CD4-positive, CD25-positive, alpha-beta regulatory T cell (primary cell): ENCODE measurements at regions not wholly inside any gene's neighbourhood (a gene's known extent, or its start where the extent isn't known, plus 50 kb on each side); places are given as distances from the start of the nearest gene placed in this dataset.

ENCODE experiments used
- ATAC-seq, 2 donors: fragments of 150-1000 bp; cut with Tn5 transposase; one replicate each; pipeline ENCODE4 v1.10.0; 2021; ENCODE audit warnings: low read depth in 2 of 2, moderate number of reproducible peaks in 2 of 2, moderate library complexity in 1 of 2
- DNase-seq, 3 donors: peaks; one replicate each; pipeline versions ENCODE4 v3.0.0 to v3.0.0-alpha.2; 2012 to 2022; ENCODE audit warnings: mixed read lengths in 1 of 3
- H3K27ac ChIP-seq: one replicate; pipeline ENCODE4 v1.7.0; 2013; ENCODE audit warnings: mild to moderate bottlenecking, low read length; ENCODE audit not compliant: insufficient read depth, poor library complexity, severe bottlenecking
- H3K27me3 ChIP-seq: one replicate; pipeline ENCODE4 v1.7.0; 2013; ENCODE audit warnings: low read length; ENCODE audit not compliant: control insufficient read depth, insufficient read depth
- H3K36me3 ChIP-seq: one replicate; pipeline ENCODE4 v1.7.0; 2013; ENCODE audit warnings: mild to moderate bottlenecking, low read length, moderate library complexity; ENCODE audit not compliant: control insufficient read depth, insufficient read depth
- H3K4me1 ChIP-seq: 2 replicates; pipeline ENCODE4 v1.7.0; 2013; ENCODE audit warnings: mild to moderate bottlenecking, low read length; ENCODE audit not compliant: insufficient read depth, control insufficient read depth, poor library complexity, severe bottlenecking
- H3K4me3 ChIP-seq: one replicate; pipeline ENCODE4 v1.7.0; 2013; ENCODE audit warnings: low read depth, mild to moderate bottlenecking, low read length, moderate library complexity
- H3K9me3 ChIP-seq, 2 experiments: 1 replicate in 1 of 2; 2 replicates in 1 of 2; pipeline ENCODE4 v1.7.0; 2013; ENCODE audit warnings: low read length in 2 of 2, mild to moderate bottlenecking in 1 of 2, moderate library complexity in 1 of 2; ENCODE audit not compliant: control insufficient read depth in 2 of 2
- H3K27ac Mint-ChIP-seq, 3 donors: one replicate each; pipeline ENCODE4 v1.8.0; 2020 to 2022; ENCODE audit warnings: mild to moderate bottlenecking in 3 of 3, mixed read lengths in 3 of 3, moderate library complexity in 2 of 3
- H3K27me3 Mint-ChIP-seq: one replicate; pipeline ENCODE4 v1.8.0; 2022; ENCODE audit warnings: mild to moderate bottlenecking, mixed read lengths
- H3K36me3 Mint-ChIP-seq: one replicate; pipeline ENCODE4 v1.8.0; 2020; ENCODE audit warnings: mixed read lengths
- H3K4me1 Mint-ChIP-seq, 4 donors: one replicate each; pipeline ENCODE4 v1.8.0; 2020 to 2022; ENCODE audit warnings: mixed read lengths in 4 of 4, mild to moderate bottlenecking in 1 of 4
- H3K4me3 Mint-ChIP-seq, 4 donors: one replicate each; pipeline ENCODE4 v1.8.0; 2020 to 2022; ENCODE audit warnings: mild to moderate bottlenecking in 4 of 4, mixed read lengths in 4 of 4, moderate library complexity in 3 of 4
- H3K9me3 Mint-ChIP-seq, 7 donors: one replicate each; pipeline ENCODE4 v1.8.0; 2020 to 2022; ENCODE audit warnings: mixed read lengths in 7 of 7, mild to moderate bottlenecking in 3 of 7, moderate library complexity in 2 of 7

DNA sequence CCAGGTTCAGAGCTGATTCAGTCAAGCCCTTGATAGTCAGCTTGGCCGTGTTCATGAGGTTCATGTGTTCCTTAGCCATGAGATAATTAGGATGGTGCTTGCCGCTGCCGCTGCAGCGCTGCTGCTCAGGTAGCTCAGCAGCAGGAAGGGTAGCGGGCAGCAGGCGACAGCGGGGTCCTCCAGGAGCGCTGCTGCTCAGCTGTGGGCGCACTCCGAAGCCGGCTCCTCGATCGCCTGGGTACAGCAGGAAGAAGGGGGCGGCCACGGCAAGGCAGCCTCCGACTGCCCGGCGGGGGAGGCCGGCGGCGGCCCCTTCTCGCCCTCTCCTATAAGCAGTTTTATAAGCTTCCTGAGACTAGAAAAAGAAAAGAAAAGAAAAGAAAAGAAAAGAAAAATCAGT, 1253.6 kb downstream of the EFNA5 start:
- H3K4me1 Mint-ChIP-seq = no peaks in the 10 kb centered on the region
- no peak overlapping the region for H3K27ac Mint-ChIP-seq
- Histone ChIP-seq H3K27me3 (no peaks in the 10 kb centered on the region), H3K4me3 (no peak overlapping the region), H3K9me3 (no peaks in the 10 kb centered on the region), H3K36me3 (no peaks in the 10 kb centered on the region), H3K4me1 (no peaks in the 10 kb centered on the region), H3K27ac (no peak overlapping the region)
- no peaks in the 10 kb centered on the region for H3K27me3 Mint-ChIP-seq
- H3K36me3 Mint-ChIP-seq = no peaks in the 10 kb centered on the region
- ATAC-seq (no peak), DNase-seq (no peak)
- H3K9me3 Mint-ChIP-seq = peaks cover 0 to 25% (median 0%) of the 10 kb centered on the region in 7 donors
- H3K4me3 Mint-ChIP-seq = no peak overlapping the region

DNA sequence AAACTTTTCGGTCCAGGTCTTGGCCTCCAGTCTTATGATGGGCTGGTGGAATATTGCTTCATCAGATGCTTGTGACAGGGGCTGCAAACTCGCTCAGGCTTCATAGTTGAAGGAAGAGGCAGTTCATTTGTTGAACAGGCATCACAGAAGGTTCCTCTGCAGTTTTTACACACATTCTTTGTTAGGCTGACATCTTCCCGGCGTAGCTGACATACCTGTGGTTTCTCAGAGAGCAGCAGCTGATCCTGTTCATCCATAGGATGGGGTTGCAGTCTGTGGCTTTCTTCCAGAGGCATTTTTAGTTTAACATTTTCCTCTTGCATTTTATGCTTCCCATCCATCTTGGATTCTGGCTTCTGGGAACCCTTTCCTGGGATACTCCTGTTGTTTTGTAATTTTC, 1255.2 kb downstream of the EFNA5 start:
- Histone ChIP-seq H3K4me1 (no peaks in the 10 kb centered on the region), H3K27me3 (no peaks in the 10 kb centered on the region), H3K36me3 (no peaks in the 10 kb centered on the region), H3K27ac (no peak overlapping the region), H3K9me3 (no peaks in the 10 kb centered on the region), H3K4me3 (no peak overlapping the region)
- Mint-ChIP-seq H3K9me3 (peaks cover 0 to 18% (median 0%) of the 10 kb centered on the region in 7 donors), H3K27me3 (no peaks in the 10 kb centered on the region), H3K27ac (no peak overlapping the region), H3K4me1 (no peaks in the 10 kb centered on the region), H3K36me3 (no peaks in the 10 kb centered on the region), H3K4me3 (no peak overlapping the region)
- no peak for ATAC-seq
- DNase-seq = no peak

- no peaks in the 10 kb centered on the region for H3K36me3 ChIP-seq
Observed at GRCh38 chr5:106414342-106414741, 1256.4 kb downstream of the EFNA5 start.

DNA sequence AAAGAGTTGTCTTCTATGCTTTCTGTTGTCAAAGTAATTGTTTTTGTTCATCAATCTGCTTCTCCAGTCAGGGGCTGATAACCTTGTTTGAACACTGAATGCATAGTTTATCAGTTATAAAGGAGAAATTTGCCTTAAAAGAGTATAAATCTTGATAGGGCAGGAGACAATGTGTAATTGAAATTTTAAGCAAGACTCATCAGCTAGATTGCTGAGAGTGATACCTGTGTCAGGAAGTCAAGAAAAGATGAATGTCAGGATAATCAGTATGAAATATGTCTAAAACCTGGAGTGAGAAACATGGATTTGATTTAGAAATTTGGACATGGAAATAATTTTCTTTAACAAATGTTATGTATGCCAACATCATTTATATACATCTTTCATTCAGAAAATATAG, 1258.1 kb downstream of the EFNA5 start:
- H3K27ac Mint-ChIP-seq = no peak overlapping the region
- H3K36me3 Mint-ChIP-seq = no peaks in the 10 kb centered on the region
- H3K27me3 Mint-ChIP-seq = no peaks in the 10 kb centered on the region
- H3K36me3 ChIP-seq = no peaks in the 10 kb centered on the region
- H3K27me3 ChIP-seq = no peaks in the 10 kb centered on the region
- no peak overlapping the region for H3K4me3 ChIP-seq
- no peaks in the 10 kb centered on the region for H3K4me1 Mint-ChIP-seq
- DNase-seq (no peak), ATAC-seq (no peak)
- H3K27ac ChIP-seq = no peak overlapping the region
- no peak overlapping the region for H3K4me3 Mint-ChIP-seq
- no peaks in the 10 kb centered on the region for H3K4me1 ChIP-seq
- H3K9me3 ChIP-seq = no peaks in the 10 kb centered on the region
- peaks cover 0 to 18% (median 2%) of the 10 kb centered on the region in 7 donors for H3K9me3 Mint-ChIP-seq

More at GRCh38 chr5:106414342-106414741, 1256.4 kb downstream of the EFNA5 start:
- no peaks in the 10 kb centered on the region for H3K4me1 Mint-ChIP-seq
- DNase-seq = no peak
- H3K27me3 Mint-ChIP-seq = no peaks in the 10 kb centered on the region
- no peaks in the 10 kb centered on the region for H3K27me3 ChIP-seq
- H3K4me3 Mint-ChIP-seq = no peak overlapping the region
- H3K27ac Mint-ChIP-seq = no peak overlapping the region
- H3K9me3 Mint-ChIP-seq = peaks cover 0 to 18% (median 0%) of the 10 kb centered on the region in 7 donors
- H3K4me1 ChIP-seq = no peaks in the 10 kb centered on the region
- no peaks in the 10 kb centered on the region for H3K36me3 Mint-ChIP-seq
- no peaks in the 10 kb centered on the region for H3K9me3 ChIP-seq
- no peak overlapping the region for H3K4me3 ChIP-seq
- no peak overlapping the region for H3K27ac ChIP-seq
- no peak for ATAC-seq

GRCh38 chr5:106408570-106408969, 1262.2 kb downstream of the EFNA5 start:
- H3K4me1 Mint-ChIP-seq = no peaks in the 10 kb centered on the region
- ATAC-seq = no peak
- no peaks in the 10 kb centered on the region for H3K27me3 Mint-ChIP-seq
- no peak overlapping the region for H3K4me3 ChIP-seq
- H3K36me3 Mint-ChIP-seq = no peaks in the 10 kb centered on the region
- H3K27ac Mint-ChIP-seq = no peak overlapping the region
- H3K27me3 ChIP-seq = no peaks in the 10 kb centered on the region
- no peak overlapping the region for H3K4me3 Mint-ChIP-seq
- no peaks in the 10 kb centered on the region for H3K36me3 ChIP-seq
- H3K9me3 Mint-ChIP-seq = peaks cover 0 to 7% (median 3%) of the 10 kb centered on the region in 7 donors
- no peaks in the 10 kb centered on the region for H3K9me3 ChIP-seq
- no peak for DNase-seq
- no peak overlapping the region for H3K27ac ChIP-seq
- no peaks in the 10 kb centered on the region for H3K4me1 ChIP-seq

DNA sequence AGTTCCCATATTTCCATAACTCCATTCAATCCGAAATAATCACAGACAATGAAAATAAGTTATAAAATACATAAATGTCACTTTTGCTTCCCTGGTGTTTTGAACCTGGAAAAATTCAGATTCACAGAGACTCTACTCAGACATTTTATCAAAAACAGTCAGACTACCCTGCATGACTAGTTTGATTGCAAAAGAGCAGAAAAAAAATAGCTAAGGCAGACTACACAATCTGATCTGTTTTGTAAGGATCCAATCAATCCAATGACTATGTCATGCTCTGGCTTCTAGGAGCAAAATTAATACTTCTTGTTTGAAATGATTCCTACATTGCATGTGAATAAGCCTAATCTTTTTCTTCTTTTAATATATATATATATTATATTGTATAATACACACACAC, 1262.6 kb downstream of the EFNA5 start:
- no peaks in the 10 kb centered on the region for H3K27me3 Mint-ChIP-seq
- H3K27ac Mint-ChIP-seq = no peak overlapping the region
- no peaks in the 10 kb centered on the region for H3K36me3 Mint-ChIP-seq
- no peaks in the 10 kb centered on the region for H3K27me3 ChIP-seq
- ATAC-seq (no peak), DNase-seq (no peak)
- no peaks in the 10 kb centered on the region for H3K36me3 ChIP-seq
- no peaks in the 10 kb centered on the region for H3K4me1 ChIP-seq
- H3K9me3 Mint-ChIP-seq = peaks cover 0 to 7% (median 3%) of the 10 kb centered on the region in 7 donors
- H3K4me3 ChIP-seq = no peak overlapping the region
- H3K4me3 Mint-ChIP-seq = no peak overlapping the region
- H3K27ac ChIP-seq = no peak overlapping the region
- H3K4me1 Mint-ChIP-seq = no peaks in the 10 kb centered on the region
- no peaks in the 10 kb centered on the region for H3K9me3 ChIP-seq

DNA sequence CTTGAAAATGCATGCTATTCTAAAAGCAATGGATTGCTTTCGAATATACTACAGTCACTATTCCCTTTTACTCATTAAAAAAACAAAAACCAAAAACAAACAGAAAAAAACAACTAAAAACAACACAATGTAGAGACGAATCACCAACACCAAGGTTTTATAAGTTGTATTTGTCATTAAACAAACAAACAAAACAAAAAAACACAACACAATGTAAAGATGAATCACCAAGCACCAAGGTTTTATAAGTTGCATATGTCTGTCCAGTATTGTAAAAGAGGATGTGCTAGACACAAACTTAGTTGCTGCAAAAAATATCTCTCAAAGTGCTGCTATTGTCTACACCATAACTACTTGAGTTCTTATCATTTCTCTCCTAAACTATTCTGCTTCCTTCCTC, 1269.2 kb downstream of the EFNA5 start:
- Histone ChIP-seq H3K4me1 (no peaks in the 10 kb centered on the region), H3K36me3 (no peaks in the 10 kb centered on the region), H3K27ac (no peak overlapping the region), H3K4me3 (no peak overlapping the region), H3K27me3 (no peaks in the 10 kb centered on the region), H3K9me3 (no peaks in the 10 kb centered on the region)
- ATAC-seq (no peak), DNase-seq (no peak)
- Mint-ChIP-seq H3K9me3 (peaks cover 0 to 21% (median 8%) of the 10 kb centered on the region in 7 donors), H3K36me3 (no peaks in the 10 kb centered on the region), H3K27me3 (no peaks in the 10 kb centered on the region), H3K4me3 (no peak overlapping the region), H3K4me1 (no peaks in the 10 kb centered on the region), H3K27ac (no peak overlapping the region)

GRCh38 chr5:106399391-106399790, 1271.3 kb downstream of the EFNA5 start:
- Histone ChIP-seq H3K9me3 (no peaks in the 10 kb centered on the region), H3K27me3 (no peaks in the 10 kb centered on the region), H3K4me1 (no peaks in the 10 kb centered on the region), H3K4me3 (no peak overlapping the region), H3K27ac (no peak overlapping the region), H3K36me3 (no peaks in the 10 kb centered on the region)
- Mint-ChIP-seq H3K27ac (no peak overlapping the region), H3K4me3 (no peak overlapping the region), H3K4me1 (no peaks in the 10 kb centered on the region), H3K27me3 (no peaks in the 10 kb centered on the region), H3K36me3 (no peaks in the 10 kb centered on the region), H3K9me3 (peaks cover 0 to 20% (median 8%) of the 10 kb centered on the region in 7 donors)
- DNase-seq (no peak), ATAC-seq (no peak)
